PC-9 (cell line): ENCODE measurements at regions not wholly inside any gene's neighbourhood (a gene's known extent, or its start where the extent isn't known, plus 50 kb on each side); places are given as distances from the start of the nearest gene placed in this dataset.

Experiments
- BruUV-seq: library from RNA; stranded (reverse); fragments of 400-500 nt; replicated peaks from 2 replicates; lab custom pipeline; 2021; lab: Mats Ljungman, UMichigan
- CTCF ChIA-PET: fragments of 300-600 bp; sonication (Branson Sonifier 250); formaldehyde crosslinking; loops from one replicate; lab custom pipeline; 2022; ENCODE audit warnings: antibody characterized with exemption; lab: Charles Lee
- POLR2A ChIA-PET: fragments of 300-600 bp; sonication (Branson Sonifier 250); formaldehyde crosslinking; loops from one replicate; lab custom pipeline; 2022; ENCODE audit warnings: antibody characterized with exemption; ENCODE audit not compliant: unreplicated experiment; lab: Charles Lee
- DNase-seq, 2 experiments: peaks; one replicate each; pipeline versions ENCODE4 v3.0.0 to v3.0.0-alpha.2; 2015 to 2022; ENCODE audit warnings: mixed read lengths in 1 of 2
- H2AFZ ChIP-seq: fragments of 200-600 bp; sonication (generic); 2 replicates; pipeline ENCODE4 v1.8.1; 2017; ENCODE audit warnings: antibody characterized with exemption
- H3F3A ChIP-seq: fragments of 200-600 bp; sonication (generic); 2 replicates; pipeline ENCODE4 v1.8.1; 2017; ENCODE audit warnings: antibody characterized with exemption, mild to moderate bottlenecking, low read depth; ENCODE audit not compliant: insufficient read depth
- H3K27ac ChIP-seq: fragments of 200-600 bp; sonication (generic); 2 replicates; pipeline ENCODE4 v1.6.1; 2016; ENCODE audit warnings: mixed run types
- H3K27me3 ChIP-seq: fragments of 200-600 bp; sonication (generic); 2 replicates; pipeline ENCODE4 v1.6.1; 2016; ENCODE audit warnings: low read depth, mixed run types; ENCODE audit not compliant: insufficient read depth
- H3K36me3 ChIP-seq: fragments of 200-600 bp; sonication (generic); 2 replicates; pipeline ENCODE4 v1.6.1; 2016; ENCODE audit warnings: low read depth, mixed run types
- H3K4me1 ChIP-seq: fragments of 200-600 bp; sonication (generic); replicated peaks from 2 replicates; pipeline ENCODE4 v1.6.1; 2016; ENCODE audit warnings: mixed run types; ENCODE audit not compliant: insufficient read depth
- H3K4me2 ChIP-seq: fragments of 200-600 bp; sonication (generic); 2 replicates; pipeline ENCODE4 v1.6.1; 2017; ENCODE audit warnings: mixed run types
- H3K4me3 ChIP-seq: fragments of 200-600 bp; sonication (generic); 2 replicates; pipeline ENCODE4 v1.6.1; 2016; ENCODE audit warnings: mixed run types
- H3K79me2 ChIP-seq: fragments of 200-600 bp; sonication (generic); 2 replicates; pipeline ENCODE4 v1.6.1; 2017; ENCODE audit warnings: low read depth, mixed run types
- H3K9me2 ChIP-seq: fragments of 200-600 bp; sonication (generic); 2 replicates; pipeline ENCODE4 v1.8.1; 2017; ENCODE audit warnings: mild to moderate bottlenecking; ENCODE audit not compliant: insufficient read depth
- H3K9me3 ChIP-seq: fragments of 200-600 bp; sonication (generic); 2 replicates; pipeline ENCODE4 v1.8.1; 2016; ENCODE audit warnings: low read depth; ENCODE audit not compliant: insufficient read depth
- H4K20me1 ChIP-seq: fragments of 200-600 bp; sonication (generic); 2 replicates; pipeline ENCODE4 v1.8.1; 2017; ENCODE audit not compliant: insufficient read depth
- EZH2 ChIP-seq: fragments of 200-600 bp; sonication (generic); IDR thresholded peaks from 2 replicates; pipeline ENCODE4 v1.8.0; 2017; ENCODE audit warnings: antibody characterized with exemption, low read depth
- intact Hi-C: fragments of 100-400 bp; cut with micrococcal nuclease; formaldehyde crosslinking; loops from one replicate; pipeline ENCODE4 v1.10.0; 2022; ENCODE audit not compliant: unreplicated experiment
- TF ChIP-seq, protein P1 (sequence below): fragments of 200-600 bp; sonication (generic); conservative IDR thresholded peaks from 2 replicates; pipeline ENCODE4 v1.6.1; 2017; ENCODE audit warnings: mixed run types, antibody characterized with exemption, mild to moderate bottlenecking, moderate library complexity

DNA sequence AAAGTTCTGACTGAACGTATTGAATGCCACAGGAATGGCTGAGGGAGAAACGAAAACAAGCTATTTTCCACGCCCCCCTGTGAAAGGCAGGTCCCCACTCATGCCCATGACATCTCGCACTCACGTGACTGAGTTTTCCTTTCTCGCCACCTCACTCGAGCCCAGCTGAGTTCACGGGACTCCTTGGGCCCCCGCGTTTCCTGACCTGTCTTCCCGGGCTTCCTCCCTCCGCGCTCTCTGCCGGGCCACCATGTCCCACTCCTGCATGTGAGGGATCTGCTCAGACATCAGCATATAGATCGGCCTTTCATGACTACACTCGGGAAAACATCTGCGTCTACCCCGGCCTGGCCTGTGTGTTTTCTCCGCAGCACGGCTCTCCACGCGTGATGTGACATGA is 226.0 kb upstream of the ADARB2 start:
- POLR2A ChIA-PET: no interaction called here

DNA sequence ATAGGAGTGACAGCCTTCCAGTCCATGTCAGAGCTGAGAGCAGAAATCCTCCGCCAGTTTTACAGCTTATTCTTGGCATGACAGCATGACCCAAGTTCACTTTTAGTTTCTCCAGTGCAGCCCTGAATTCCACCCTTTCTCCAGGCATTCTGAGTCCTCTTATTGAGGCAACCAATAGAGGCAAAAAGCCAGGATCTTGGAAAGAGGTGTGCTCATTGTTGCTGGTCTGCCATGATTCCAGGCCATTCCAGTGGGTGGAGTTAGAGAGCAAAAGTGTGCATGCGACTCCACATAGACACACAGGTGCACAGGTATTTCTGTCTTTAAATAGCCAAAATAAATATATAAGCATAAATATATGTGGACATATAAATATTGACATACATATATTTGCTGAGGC is 224.7 kb upstream of the ADARB2 start:
- TF ChIP-seq, protein P1, sequence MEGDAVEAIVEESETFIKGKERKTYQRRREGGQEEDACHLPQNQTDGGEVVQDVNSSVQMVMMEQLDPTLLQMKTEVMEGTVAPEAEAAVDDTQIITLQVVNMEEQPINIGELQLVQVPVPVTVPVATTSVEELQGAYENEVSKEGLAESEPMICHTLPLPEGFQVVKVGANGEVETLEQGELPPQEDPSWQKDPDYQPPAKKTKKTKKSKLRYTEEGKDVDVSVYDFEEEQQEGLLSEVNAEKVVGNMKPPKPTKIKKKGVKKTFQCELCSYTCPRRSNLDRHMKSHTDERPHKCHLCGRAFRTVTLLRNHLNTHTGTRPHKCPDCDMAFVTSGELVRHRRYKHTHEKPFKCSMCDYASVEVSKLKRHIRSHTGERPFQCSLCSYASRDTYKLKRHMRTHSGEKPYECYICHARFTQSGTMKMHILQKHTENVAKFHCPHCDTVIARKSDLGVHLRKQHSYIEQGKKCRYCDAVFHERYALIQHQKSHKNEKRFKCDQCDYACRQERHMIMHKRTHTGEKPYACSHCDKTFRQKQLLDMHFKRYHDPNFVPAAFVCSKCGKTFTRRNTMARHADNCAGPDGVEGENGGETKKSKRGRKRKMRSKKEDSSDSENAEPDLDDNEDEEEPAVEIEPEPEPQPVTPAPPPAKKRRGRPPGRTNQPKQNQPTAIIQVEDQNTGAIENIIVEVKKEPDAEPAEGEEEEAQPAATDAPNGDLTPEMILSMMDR: no peak
- no peak for TF ChIP-seq EZH2
- peaks cover 15% of the 10 kb centered on the region for H3K27me3 ChIP-seq
- no peaks in the 10 kb centered on the region for H3K9me3 ChIP-seq
- intact Hi-C loops: no loop called here
- no peak overlapping the region for H2AFZ ChIP-seq
- H3K9me2 ChIP-seq: no peaks in the 10 kb centered on the region
- no peak overlapping the region for H3K4me2 ChIP-seq
- no TSS peak for BruUV-seq
- H3K36me3 ChIP-seq: no peaks in the 10 kb centered on the region
- H3K4me3 ChIP-seq: no peak overlapping the region
- no peak overlapping the region for H3K27ac ChIP-seq
- POLR2A ChIA-PET: interaction anchor here (0.6 to 0.7 kb wide), 2 partner anchors 9 to 394 kb away, joined by 4 read pairs; no protein-coding TSS in a partner anchor
- CTCF ChIA-PET: no interaction called here
- H3K4me1 ChIP-seq: no peaks in the 10 kb centered on the region
- no peak for DNase-seq
- no peaks in the 10 kb centered on the region for H4K20me1 ChIP-seq
- H3F3A ChIP-seq: no peaks in the 10 kb centered on the region
- H3K79me2 ChIP-seq: no peaks in the 10 kb centered on the region

More for the DNA sequence above, 226.0 kb upstream of the ADARB2 start:
- Histone ChIP-seq H3K27me3 (peaks cover 22% of the 10 kb centered on the region), H3K9me2 (no peaks in the 10 kb centered on the region), H3K36me3 (no peaks in the 10 kb centered on the region), H3K4me2 (no peak overlapping the region), H3K4me1 (no peaks in the 10 kb centered on the region), H3K79me2 (no peaks in the 10 kb centered on the region), H3K9me3 (no peaks in the 10 kb centered on the region), H2AFZ (no peak overlapping the region), H3K27ac (no peak overlapping the region), H4K20me1 (no peaks in the 10 kb centered on the region), H3F3A (no peaks in the 10 kb centered on the region), H3K4me3 (no peak overlapping the region)
- no peak for DNase-seq
- no peak for TF ChIP-seq EZH2
- TF ChIP-seq, protein P1: no peak
- CTCF ChIA-PET: no interaction called here
- no TSS peak for BruUV-seq
- intact Hi-C loops: no loop called here

DNA sequence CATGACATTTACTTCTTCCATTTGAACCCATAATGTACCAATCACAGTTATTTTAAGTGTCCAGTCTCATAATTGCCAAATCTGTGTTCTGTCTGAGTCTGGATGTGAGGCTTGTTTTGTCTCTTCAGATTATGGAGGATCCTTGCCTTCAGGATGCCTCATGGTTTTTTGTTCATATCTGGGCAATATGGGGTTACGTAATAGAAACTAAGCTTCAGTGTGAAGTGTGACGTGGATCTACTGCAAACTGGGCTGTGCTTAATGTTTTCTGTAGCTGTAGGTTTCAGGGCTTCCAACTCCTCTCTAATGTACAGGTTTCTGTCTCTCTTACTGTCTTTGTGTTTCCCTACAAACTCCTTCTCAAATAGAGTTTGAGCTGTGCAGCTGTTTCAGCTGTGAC is 223.7 kb upstream of the ADARB2 start:
- Histone ChIP-seq H3K4me2 (no peak overlapping the region), H3K79me2 (no peaks in the 10 kb centered on the region), H4K20me1 (no peaks in the 10 kb centered on the region), H3K9me3 (no peaks in the 10 kb centered on the region), H3K27me3 (peaks cover 12% of the 10 kb centered on the region), H3K4me1 (no peaks in the 10 kb centered on the region), H2AFZ (no peak overlapping the region), H3K27ac (no peak overlapping the region), H3K9me2 (no peaks in the 10 kb centered on the region), H3F3A (no peaks in the 10 kb centered on the region), H3K36me3 (no peaks in the 10 kb centered on the region), H3K4me3 (no peak overlapping the region)
- no peak for TF ChIP-seq EZH2
- TF ChIP-seq, protein P1: no peak
- DNase-seq: no peak
- BruUV-seq: no TSS peak
- ChIA-PET POLR2A (no interaction called here), CTCF (no interaction called here)
- intact Hi-C loops: no loop called here
